GM12878 (cell line): ENCODE measurements at regions not wholly inside any gene's neighbourhood (a gene's known extent, or its start where the extent isn't known, plus 50 kb on each side); places are given as distances from the start of the nearest gene placed in this dataset.

Experiments used
- ATAC-seq: fragments of 200-7000 bp; cut with Tn5 transposase; 3 replicates; pipeline ENCODE4 v1.9.1; 2020; ENCODE audit warnings: mild to moderate bottlenecking, moderate library complexity
- BruUV-seq: library from RNA; stranded (reverse); fragments of 400-500 nt; replicated peaks from 2 replicates; lab custom pipeline; 2021; lab: Mats Ljungman, UMichigan
- CTCF ChIA-PET: fragments of 300-600 bp; sonication (Branson Sonifier 250); formaldehyde crosslinking; extraction: SDS; loops from one replicate; lab custom pipeline; 2021; ENCODE audit warnings: inconsistent platforms; lab: Yijun Ruan, JAX
- POLR2A ChIA-PET: fragments of 350-600 bp; formaldehyde crosslinking; extraction: SDS; loops from one replicate; lab custom pipeline; 2021; ENCODE audit warnings: inconsistent platforms; lab: Charles Lee
- RAD21 ChIA-PET: fragments of 300-600 bp; sonication (Branson Sonifier 250); formaldehyde crosslinking; loops from one replicate; lab custom pipeline; 2023; ENCODE audit warnings: antibody characterized with exemption; ENCODE audit not compliant: unreplicated experiment; lab: Charles Lee
- SMC1A ChIA-PET: fragments of 300-600 bp; sonication (Branson Sonifier 250); formaldehyde crosslinking; loops from one replicate; lab custom pipeline; 2023; ENCODE audit not compliant: unreplicated experiment, uncharacterized antibody; lab: Charles Lee
- DNase-seq: peaks from one replicate; pipeline ENCODE4 v3.0.0-alpha.2; 2011; ENCODE audit warnings: low read depth, low spot score
- FAIRE-seq: peaks from 3 replicates; lab custom pipeline; 2011; peaks lifted over from hg19 to GRCh38; lab: Jason Lieb, UNC
- H2AFZ ChIP-seq: 2 replicates; pipeline ENCODE4 v1.6.0; 2011; ENCODE audit warnings: low read depth, low read length, control low read depth; ENCODE audit not compliant: control insufficient read depth
- H3K27ac ChIP-seq: 2 replicates; pipeline ENCODE4 v1.5.1; 2011; ENCODE audit warnings: control low read depth; ENCODE audit not compliant: control insufficient read depth, insufficient read depth
- H3K27me3 ChIP-seq, 2 experiments: replicated peaks in 1 of 2; 2 replicates each; pipeline versions ENCODE4 v1.6.0 to v1.6.1; 2011; ENCODE audit warnings: low read length in 1 of 2; ENCODE audit not compliant: control insufficient read depth in 2 of 2, insufficient read depth in 2 of 2
- H3K36me3 ChIP-seq, 2 experiments: 2 replicates each; pipeline ENCODE4 v1.5.1; 2011; ENCODE audit warnings: low read length in 1 of 2; ENCODE audit not compliant: control insufficient read depth in 2 of 2, insufficient read depth in 2 of 2
- H3K4me1 ChIP-seq: 2 replicates; pipeline ENCODE4 v1.6.1; 2011; ENCODE audit warnings: mild to moderate bottlenecking, low read length, moderate library complexity, mixed read lengths; ENCODE audit not compliant: control insufficient read depth, insufficient read depth
- H3K4me2 ChIP-seq: 2 replicates; pipeline ENCODE4 v1.6.0; 2011; ENCODE audit warnings: control low read depth; ENCODE audit not compliant: control insufficient read depth, insufficient read depth
- H3K4me3 ChIP-seq: fragments of 200-600 bp; sonication (generic); 2 replicates; pipeline ENCODE4 v1.5.1; 2016
- H3K79me2 ChIP-seq: 2 replicates; pipeline ENCODE4 v1.6.0; 2011; ENCODE audit warnings: low read length; ENCODE audit not compliant: control insufficient read depth, insufficient read depth
- H3K9ac ChIP-seq: 2 replicates; pipeline ENCODE4 v1.8.0; 2011; ENCODE audit warnings: low read length, control low read depth, mixed read lengths; ENCODE audit not compliant: control insufficient read depth, insufficient read depth
- H3K9me3 ChIP-seq: replicated peaks from 3 replicates; pipeline ENCODE4 v1.5.1; 2011; ENCODE audit warnings: mild to moderate bottlenecking, low read length; ENCODE audit not compliant: control insufficient read depth, insufficient read depth
- H4K20me1 ChIP-seq: 2 replicates; pipeline ENCODE4 v1.6.0; 2011; ENCODE audit not compliant: control insufficient read depth, insufficient read depth
- ATF2 ChIP-seq: IDR thresholded peaks from 2 replicates; pipeline ENCODE4 v1.6.1; 2012; ENCODE audit warnings: low read length, inconsistent platforms
- BCLAF1 ChIP-seq: fragments of 450-650 bp; IDR thresholded peaks from 2 replicates; pipeline ENCODE4 v1.6.1; 2017; ENCODE audit warnings: antibody characterized with exemption, mild to moderate bottlenecking, moderate library complexity
- CHD4 ChIP-seq: fragments of 200-600 bp; sonication (generic); IDR thresholded peaks from 2 replicates; pipeline ENCODE4 v1.6.1; 2016; ENCODE audit warnings: mild to moderate bottlenecking
- CREM ChIP-seq: IDR thresholded peaks from 2 replicates; pipeline ENCODE4 v1.6.1; 2014; ENCODE audit warnings: antibody characterized with exemption, low read depth
- E2F8 ChIP-seq: fragments of 450-650 bp; IDR thresholded peaks from 2 replicates; pipeline ENCODE4 v1.6.1; 2018; ENCODE audit warnings: mild to moderate bottlenecking, low read depth, moderate library complexity; ENCODE audit not compliant: partially characterized antibody
- FOS ChIP-seq: IDR thresholded peaks from 3 replicates; pipeline ENCODE4 v1.6.1; 2011; ENCODE audit warnings: borderline replicate concordance; ENCODE audit not compliant: insufficient read length; ENCODE audit errors: extremely low read depth
- GABPA ChIP-seq: IDR thresholded peaks from 2 replicates; pipeline ENCODE4 v1.6.1; 2014; ENCODE audit warnings: antibody characterized with exemption, low read depth, mild to moderate bottlenecking, inconsistent platforms
- HDGF ChIP-seq: fragments of 450-650 bp; IDR thresholded peaks from 2 replicates; pipeline ENCODE4 v1.6.1; 2016; ENCODE audit warnings: antibody characterized with exemption
- IRF4 ChIP-seq: IDR thresholded peaks from 2 replicates; pipeline ENCODE4 v1.6.1; 2011; ENCODE audit warnings: low read depth, low read length
- TAF1 ChIP-seq: IDR thresholded peaks from 2 replicates; pipeline ENCODE4 v1.6.1; 2011; ENCODE audit warnings: mild to moderate bottlenecking, low read depth, low read length, borderline replicate concordance
- ZNF592 ChIP-seq: fragments of 450-650 bp; IDR thresholded peaks from 2 replicates; pipeline ENCODE4 v1.6.1; 2017; ENCODE audit warnings: mild to moderate bottlenecking, moderate library complexity
- WGBS: methylation state at CpG from one replicate; pipeline ENCODE4 v1.1.6; 2016; ENCODE audit warnings: low lambda C conversion rate; ENCODE audit not compliant: insufficient replicate concordance, insufficient coverage; ENCODE audit errors: missing lambda C conversion rate; 5-methylcytosine and 5-hydroxymethylcytosine counted together
- in situ Hi-C: fragments of 300-500 bp; cut with MboI; formaldehyde crosslinking; loops from 9 replicates; pipeline ENCODE4 v1.14.3; 2018; ENCODE audit warnings: mixed read lengths
- intact Hi-C: fragments of 100-400 bp; cut with micrococcal nuclease; formaldehyde crosslinking; loops from one replicate; pipeline ENCODE4 v1.14.2; 2022; ENCODE audit not compliant: unreplicated experiment

- no peak for TF ChIP-seq ZNF592
- TF ChIP-seq CREM: no peak
- TF ChIP-seq BCLAF1: no peak
- TF ChIP-seq, all 136 proteins: peak for 0
Observed at GRCh38 chr2:5953525-5953924, 261.3 kb downstream of the SOX11 start (continued).

- intact Hi-C loops: no loop called here
- Histone ChIP-seq H3K27me3 (no peaks in the 10 kb centered on the region), H2AFZ (no peak overlapping the region), H3K4me3 (no peak overlapping the region), H3K4me2 (no peak overlapping the region), H3K4me1 (no peaks in the 10 kb centered on the region), H3K79me2 (no peaks in the 10 kb centered on the region), H3K9ac (no peak overlapping the region), H4K20me1 (no peaks in the 10 kb centered on the region), H3K27ac (no peak overlapping the region), H3K36me3 (no peaks in the 10 kb centered on the region), H3K9me3 (no peaks in the 10 kb centered on the region)
- ChIA-PET RAD21 (no interaction called here), SMC1A (no interaction called here), CTCF (no interaction called here), POLR2A (no interaction called here)
- DNase-seq: no peak
- in situ Hi-C loops: no loop called here
- no TSS peak for BruUV-seq
- no peak for FAIRE-seq
- no peak for ATAC-seq
- TF ChIP-seq GABPA (no peak), CHD4 (no peak), IRF4 (no peak), HDGF (no peak), TAF1 (no peak), E2F8 (no peak), FOS (no peak), ATF2 (no peak)
- 28% methylated on average over 5 of the region's 5 CpGs for WGBS
Observed at GRCh38 chr2:5954509-5954908, 262.3 kb downstream of the SOX11 start.
